H1 (cell line): ENCODE measurements at regions not wholly inside any gene's neighbourhood (a gene's known extent, or its start where the extent isn't known, plus 50 kb on each side); places are given as distances from the start of the nearest gene placed in this dataset.
"Not testable (repeated sequence)": the region's sequence is repeated elsewhere in the genome, so short reads cannot be mapped to it uniquely, and the experiment has no call there.

ENCODE experiments used
- CTCF ChIA-PET: fragments of 300-600 bp; sonication (Branson Sonifier 250); formaldehyde crosslinking; loops from one replicate; lab custom pipeline; 2021; ENCODE audit not compliant: partially characterized antibody; lab: Charles Lee
- POLR2A ChIA-PET: fragments of 300-600 bp; sonication (Branson Sonifier 250); formaldehyde crosslinking; loops from one replicate; lab custom pipeline; 2021; ENCODE audit warnings: inconsistent platforms; ENCODE audit not compliant: partially characterized antibody; lab: Charles Lee
- DNase-seq, 2 experiments: peaks; one replicate each; pipeline versions ENCODE4 v3.0.0 to v3.0.0-alpha.2; 2010 to 2022; ENCODE audit warnings: low spot score in 2 of 2, low read depth in 1 of 2, mixed read lengths in 1 of 2
- FAIRE-seq: peaks from 2 replicates; lab custom pipeline; 2011; peaks lifted over from hg19 to GRCh38; lab: Jason Lieb, UNC
- H2AFZ ChIP-seq: 2 replicates; pipeline ENCODE4 v1.8.1; 2012; ENCODE audit warnings: low read length, inconsistent platforms
- H2AK5ac ChIP-seq: 2 replicates; pipeline ENCODE4 v1.6.1; 2013; ENCODE audit warnings: low read depth, low read length
- H2BK120ac ChIP-seq: replicated peaks from 2 replicates; pipeline ENCODE3; 2013; ENCODE audit warnings: low read depth, low read length, inconsistent platforms
- H2BK12ac ChIP-seq: 2 replicates; pipeline ENCODE4 v1.6.1; 2013; ENCODE audit warnings: low read depth, low read length
- H2BK15ac ChIP-seq: 2 replicates; pipeline ENCODE4 v1.6.1; 2013; ENCODE audit warnings: low read length
- H2BK20ac ChIP-seq: 2 replicates; pipeline ENCODE4 v1.6.1; 2013; ENCODE audit warnings: low read length
- H2BK5ac ChIP-seq: 2 replicates; pipeline ENCODE4 v1.6.1; 2013; ENCODE audit warnings: low read depth, low read length
- H3K14ac ChIP-seq: 2 replicates; pipeline ENCODE4 v1.6.1; 2013; ENCODE audit warnings: inconsistent platforms; ENCODE audit not compliant: insufficient read length
- H3K18ac ChIP-seq: 2 replicates; pipeline ENCODE4 v1.6.1; 2013; ENCODE audit warnings: low read length; ENCODE audit errors: extremely low read depth
- H3K23ac ChIP-seq: 2 replicates; pipeline ENCODE4 v1.6.1; 2013; ENCODE audit warnings: inconsistent platforms; ENCODE audit not compliant: insufficient read length
- H3K23me2 ChIP-seq: 2 replicates; pipeline ENCODE4 v1.6.1; 2013; ENCODE audit warnings: low read depth, low read length
- H3K27ac ChIP-seq: 2 replicates; pipeline ENCODE4 v1.6.1; 2011; ENCODE audit warnings: low read depth, low read length, inconsistent platforms
- H3K27me3 ChIP-seq, 4 experiments: replicated peaks in 1 of 4; 1 replicate in 1 of 4; 2 replicates in 3 of 4; pipeline versions ENCODE4 v1.6.1 to v1.8.1; 2011 to 2013; ENCODE audit warnings: low read length in 3 of 4, mild to moderate bottlenecking in 3 of 4, inconsistent platforms in 2 of 4, mixed read lengths in 2 of 4, moderate library complexity in 1 of 4; ENCODE audit not compliant: control insufficient read depth in 3 of 4, insufficient read depth in 3 of 4; ENCODE audit errors: extremely low read depth in 1 of 4
- H3K36me3 ChIP-seq, 4 experiments: 2 replicates each; pipeline versions ENCODE4 v1.6.1 to v1.8.1; 2011 to 2013; ENCODE audit warnings: mild to moderate bottlenecking in 4 of 4, low read length in 3 of 4, moderate library complexity in 2 of 4, control low read depth in 1 of 4, inconsistent platforms in 1 of 4; ENCODE audit not compliant: insufficient read depth in 4 of 4, control insufficient read depth in 2 of 4
- H3K4ac ChIP-seq: replicated peaks from 2 replicates; pipeline ENCODE3; 2013; ENCODE audit warnings: low read length, low read depth, mixed read lengths, inconsistent platforms; ENCODE audit not compliant: insufficient read length
- H3K4me1 ChIP-seq, 4 experiments: replicated peaks in 1 of 4; 1 replicate in 1 of 4; 2 replicates in 3 of 4; pipeline versions ENCODE4 v1.6.1 to v1.8.1; 2011 to 2013; ENCODE audit warnings: low read length in 3 of 4, inconsistent platforms in 2 of 4, mixed read lengths in 1 of 4; ENCODE audit not compliant: insufficient read depth in 4 of 4, control insufficient read depth in 3 of 4
- H3K4me2 ChIP-seq, 2 experiments: 2 replicates each; pipeline versions ENCODE4 v1.6.1 to v1.8.1; 2011 to 2013; ENCODE audit warnings: low read depth in 2 of 2, low read length in 2 of 2, control low read depth in 1 of 2, inconsistent platforms in 1 of 2, mild to moderate bottlenecking in 1 of 2; ENCODE audit not compliant: insufficient read depth in 1 of 2
- H3K4me3 ChIP-seq, 4 experiments: fragments of 200-600, 300-600 bp in 1 of 4; sonication (generic), shearing (Covaris generic), sonication (Bioruptor Twin) in 1 of 4; 2 replicates each; pipeline versions ENCODE4 v1.5.1 to v1.8.1; 2011 to 2016; ENCODE audit warnings: low read length in 4 of 4, low read depth in 3 of 4, control low read depth in 2 of 4, inconsistent platforms in 2 of 4, mild to moderate bottlenecking in 2 of 4, mixed read lengths in 1 of 4, moderate library complexity in 1 of 4; ENCODE audit not compliant: insufficient read depth in 2 of 4; ENCODE audit errors: extremely low read depth in 1 of 4
- H3K56ac ChIP-seq: replicated peaks from 2 replicates; pipeline ENCODE3; 2013; ENCODE audit warnings: low read depth, mild to moderate bottlenecking, mixed read lengths, low read length, inconsistent platforms; ENCODE audit not compliant: insufficient read length
- H3K79me1 ChIP-seq: 2 replicates; pipeline ENCODE4 v1.6.1; 2013; ENCODE audit warnings: low read depth, low read length, control low read depth
- H3K79me2 ChIP-seq, 2 experiments: 2 replicates each; pipeline versions ENCODE4 v1.6.1 to v1.8.1; 2012 to 2013; ENCODE audit warnings: low read length in 2 of 2, mild to moderate bottlenecking in 2 of 2, inconsistent platforms in 1 of 2; ENCODE audit not compliant: insufficient read depth in 2 of 2, control insufficient read depth in 1 of 2
- H3K9ac ChIP-seq, 4 experiments: replicated peaks in 1 of 4; 1 replicate in 1 of 4; 2 replicates in 3 of 4; pipeline versions ENCODE4 v1.6.1 to v1.8.1; 2011 to 2013; ENCODE audit warnings: low read depth in 3 of 4, low read length in 3 of 4, control low read depth in 2 of 4, mild to moderate bottlenecking in 2 of 4, moderate library complexity in 2 of 4, inconsistent platforms in 1 of 4; ENCODE audit errors: extremely low read depth in 1 of 4
- H3K9me3 ChIP-seq, 2 experiments: 2 replicates each; pipeline versions ENCODE4 v1.6.1 to v1.8.1; 2012 to 2013; ENCODE audit warnings: mild to moderate bottlenecking in 2 of 2, moderate library complexity in 2 of 2, control low read depth in 1 of 2, inconsistent platforms in 1 of 2, low read depth in 1 of 2, low read length in 1 of 2, mixed read lengths in 1 of 2; ENCODE audit not compliant: insufficient read depth in 2 of 2
- H4K20me1 ChIP-seq, 2 experiments: replicated peaks in 1 of 2; 2 replicates each; pipeline versions ENCODE3 to v1.8.1; 2011 to 2013; ENCODE audit warnings: inconsistent platforms in 2 of 2, low read length in 2 of 2, mild to moderate bottlenecking in 1 of 2; ENCODE audit not compliant: insufficient read depth in 2 of 2, control insufficient read depth in 1 of 2
- H4K5ac ChIP-seq: 2 replicates; pipeline ENCODE4 v1.6.1; 2013; ENCODE audit warnings: low read length, low read depth, mixed read lengths, inconsistent platforms; ENCODE audit not compliant: insufficient read length
- H4K8ac ChIP-seq: 2 replicates; pipeline ENCODE4 v1.8.0; 2013; ENCODE audit warnings: mild to moderate bottlenecking, moderate library complexity, low read length, inconsistent platforms; ENCODE audit not compliant: insufficient read depth; ENCODE audit errors: extremely low read depth
- H4K91ac ChIP-seq: replicated peaks from 2 replicates; pipeline ENCODE3; 2013; ENCODE audit warnings: low read length, mixed read lengths, inconsistent platforms; ENCODE audit not compliant: insufficient read length
- WGBS, 2 experiments: shearing (Covaris generic) in 1 of 2; methylation state at CpG; one replicate each; pipeline versions ENCODE4 v1.1.6 to v1.1.7; 2013 to 2015; ENCODE audit warnings: low lambda C conversion rate in 2 of 2, mixed read lengths in 2 of 2, inconsistent platforms in 1 of 2, low coverage in 1 of 2, missing lambda C conversion rate in 1 of 2; ENCODE audit not compliant: insufficient replicate concordance in 2 of 2, insufficient coverage in 1 of 2, insufficient read length in 1 of 2; ENCODE audit errors: extremely low coverage in 1 of 2, missing lambda C conversion rate in 1 of 2; 5-methylcytosine and 5-hydroxymethylcytosine counted together

GRCh38 chr9:66791092-66791750 is 109.3 kb upstream of the ZNF658 start:
- 10% methylated on average over 1 of the region's 5 CpGs; no CpG with 5 or more reads in 1 of the 2 experiments for WGBS, 2 experiments
- POLR2A ChIA-PET, H2BK120ac ChIP-seq, H3K27ac ChIP-seq, H2AK5ac ChIP-seq, H3K18ac ChIP-seq, H3K36me3 ChIP-seq, H4K8ac ChIP-seq, H3K56ac ChIP-seq, H3K4ac ChIP-seq, H3K9ac ChIP-seq, CTCF ChIA-PET, H2BK20ac ChIP-seq, H4K5ac ChIP-seq, H3K4me3 ChIP-seq, H3K79me1 ChIP-seq, H3K23ac ChIP-seq, H4K20me1 ChIP-seq, H3K4me1 ChIP-seq, H3K23me2 ChIP-seq, H2BK5ac ChIP-seq, H2BK15ac ChIP-seq, H3K14ac ChIP-seq, H2AFZ ChIP-seq, H4K91ac ChIP-seq, H3K9me3 ChIP-seq, H3K4me2 ChIP-seq, H3K27me3 ChIP-seq, FAIRE-seq, H2BK12ac ChIP-seq, H3K79me2 ChIP-seq: not testable (repeated sequence)
- peak in 1 of 2 experiments; percentile 23 for DNase-seq
